Gastroesophageal sphincter (tissue), 4 donors: ENCODE measurements at regions not wholly inside any gene's neighbourhood (a gene's known extent, or its start where the extent isn't known, plus 50 kb on each side); places are given as distances from the start of the nearest gene placed in this dataset.

Experiments
- ATAC-seq: fragments of 150-250 bp; one replicate; pipeline ENCODE4 v1.9.1; 2016; ENCODE audit warnings: mild to moderate bottlenecking, moderate library complexity
- H3K27ac ChIP-seq, 4 donors: fragments of 200-600 bp; sonication (generic) in 3 of 4; 1 replicate in 3 of 4; 2 replicates in 1 of 4; pipeline ENCODE4 v1.5.1; 2016 to 2019
- H3K27me3 ChIP-seq: fragments of 200-600 bp; sonication (generic); one replicate; pipeline ENCODE4 v1.5.1; 2019
- H3K36me3 ChIP-seq, 2 donors: fragments of 200-600 bp; sonication (generic); one replicate each; pipeline ENCODE4 v1.5.1; 2019; ENCODE audit warnings: control low read depth in 1 of 2
- H3K4me1 ChIP-seq, 3 donors: fragments of 200-600 bp; sonication (generic); 1 replicate in 2 of 3; 2 replicates in 1 of 3; pipeline ENCODE4 v1.5.1; 2016 to 2019; ENCODE audit warnings: control low read depth in 2 of 3
- H3K4me3 ChIP-seq, 2 donors: fragments of 200-600 bp; sonication (generic); one replicate each; pipeline ENCODE4 v1.5.1; 2019; ENCODE audit warnings: mild to moderate bottlenecking in 1 of 2, moderate library complexity in 1 of 2
- H3K9me3 ChIP-seq, 3 donors: fragments of 200-600 bp; sonication (generic); one replicate each; pipeline ENCODE4 v1.5.1; 2017 to 2019; ENCODE audit warnings: control low read depth in 2 of 3
- CTCF ChIP-seq, 4 experiments: fragments of 200-600 bp in 2 of 4; fragments of 450-650 bp in 2 of 4; sonication (generic) in 1 of 4; IDR thresholded peaks; one replicate each; pipeline ENCODE4 v1.5.1; 2017 to 2019; ENCODE audit warnings: antibody characterized with exemption in 4 of 4, mild to moderate bottlenecking in 2 of 4, moderate library complexity in 2 of 4
- EP300 ChIP-seq: sonication (generic); formaldehyde crosslinking; IDR thresholded peaks from one replicate; pipeline ENCODE4 v1.6.1; 2017; ENCODE audit warnings: antibody characterized with exemption, mild to moderate bottlenecking
- POLR2A ChIP-seq, 2 donors: fragments of 450-650 bp; IDR thresholded peaks; one replicate each; pipeline ENCODE4 v1.6.1; 2017; ENCODE audit warnings: antibody characterized with exemption in 2 of 2, mild to moderate bottlenecking in 2 of 2, moderate library complexity in 1 of 2
- POLR2AphosphoS5 ChIP-seq: sonication (generic); formaldehyde crosslinking; IDR thresholded peaks from one replicate; pipeline ENCODE4 v1.6.1; 2017; ENCODE audit warnings: antibody characterized with exemption
- WGBS, 2 donors: methylation state at CpG; one replicate each; pipeline ENCODE4 v1.1.5; 2018; ENCODE audit warnings: low coverage in 1 of 2; 5-methylcytosine and 5-hydroxymethylcytosine counted together

DNA sequence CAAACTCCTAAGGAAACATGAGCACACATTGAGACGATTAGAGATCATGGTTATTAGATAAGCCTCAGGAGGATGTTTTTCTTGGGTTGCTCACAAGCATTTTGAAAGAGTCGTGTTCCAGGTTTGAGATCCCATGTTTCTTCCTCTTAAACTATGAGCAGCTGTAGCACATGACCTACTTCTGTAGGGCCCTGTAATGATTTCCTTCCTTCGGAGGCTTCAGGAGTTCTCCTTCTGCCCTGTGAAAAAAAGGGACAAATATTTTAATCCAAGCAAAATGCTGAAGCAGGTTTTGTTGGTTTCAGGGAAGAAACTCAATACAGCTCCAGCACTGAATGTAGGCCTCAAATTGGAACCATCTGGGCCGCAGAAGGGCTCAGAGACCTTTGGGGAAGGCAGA is 82.6 kb downstream of the POU3F3 start:
- Histone ChIP-seq H3K9me3 (no peaks in the 10 kb centered on the region), H3K36me3 (no peaks in the 10 kb centered on the region), H3K27me3 (peaks cover 4% of the 10 kb centered on the region), H3K4me1 (no peaks in the 10 kb centered on the region), H3K27ac (no peak overlapping the region), H3K4me3 (no peak overlapping the region)
- WGBS, 2 donors, result 26 to 49% methylated on average over 2 to 3 of the region's 4 CpGs
- TF ChIP-seq EP300 (no peak), CTCF (IDR thresholded peaks at IDR 0.05) (no peak), POLR2AphosphoS5 (no peak), POLR2A (IDR thresholded peaks at IDR 0.05) (no peak)
- ATAC-seq, result no peak

GRCh38 chr2:104938231-104938941 is 84.5 kb downstream of the POU3F3 start:
- no peak for ATAC-seq
- H3K4me3 ChIP-seq, result no peak overlapping the region

GRCh38 chr2:104939570-104940217 is 85.8 kb downstream of the POU3F3 start:
- H3K9me3 ChIP-seq, result no peaks in the 10 kb centered on the region
- WGBS, 2 donors, result 30 to 47% methylated on average over 2 to 7 of the region's 11 CpGs
- no peak overlapping the region for H3K27ac ChIP-seq
- TF ChIP-seq POLR2AphosphoS5 (no peak), EP300 (no peak), POLR2A (IDR thresholded peaks at IDR 0.05) (no peak), CTCF (IDR thresholded peaks at IDR 0.05) (no peak)
- no peak for ATAC-seq
- no peaks in the 10 kb centered on the region for H3K4me1 ChIP-seq
- H3K4me3 ChIP-seq, result no peak overlapping the region
- H3K36me3 ChIP-seq, result no peaks in the 10 kb centered on the region
- peaks cover 4% of the 10 kb centered on the region for H3K27me3 ChIP-seq

More at GRCh38 chr2:104938231-104938941, 84.5 kb downstream of the POU3F3 start:
- H3K4me1 ChIP-seq, result no peaks in the 10 kb centered on the region
- H3K36me3 ChIP-seq, result no peaks in the 10 kb centered on the region
- H3K9me3 ChIP-seq, result no peaks in the 10 kb centered on the region
- WGBS, 2 donors, result 75 to 88% methylated on average over 5 to 10 of the region's 10 CpGs
- no peak for TF ChIP-seq CTCF (IDR thresholded peaks at IDR 0.05)
- TF ChIP-seq POLR2A (IDR thresholded peaks at IDR 0.05), result no peak
- TF ChIP-seq EP300, result no peak
- TF ChIP-seq POLR2AphosphoS5, result no peak
- H3K27ac ChIP-seq, result no peak overlapping the region
- peaks cover 4% of the 10 kb centered on the region for H3K27me3 ChIP-seq

DNA sequence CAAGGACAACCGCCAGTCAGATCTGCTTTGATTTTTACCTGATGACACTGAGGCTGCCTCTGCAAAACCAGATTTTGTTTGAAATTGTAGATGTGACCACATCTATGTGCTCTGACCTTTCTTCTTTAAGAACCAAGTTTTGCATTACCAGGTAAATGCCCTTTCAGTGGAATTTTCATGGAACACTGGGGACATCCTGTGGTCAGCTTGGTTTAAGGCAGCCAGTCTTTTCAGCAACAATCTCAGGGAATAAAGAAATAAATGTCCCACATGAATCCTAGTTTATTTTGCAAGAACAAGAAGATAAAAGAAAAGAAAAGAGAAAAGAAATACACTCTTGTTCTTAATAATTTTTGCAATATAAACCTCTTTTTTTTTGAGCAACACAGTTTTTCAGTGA is 90.6 kb downstream of the POU3F3 start:
- peaks cover 22% of the 10 kb centered on the region for H3K27me3 ChIP-seq
- no peaks in the 10 kb centered on the region for H3K9me3 ChIP-seq
- H3K36me3 ChIP-seq, result no peaks in the 10 kb centered on the region
- ATAC-seq, result no peak
- no peaks in the 10 kb centered on the region for H3K4me1 ChIP-seq
- H3K4me3 ChIP-seq, result no peak overlapping the region
- H3K27ac ChIP-seq, result no peak overlapping the region
- WGBS, 2 donors, result 73 to 100% methylated on average over 1 of the region's 1 CpG
- TF ChIP-seq EP300 (no peak), CTCF (IDR thresholded peaks at IDR 0.05) (peak in 2 of 4 experiments; percentile 22 to 31)

DNA sequence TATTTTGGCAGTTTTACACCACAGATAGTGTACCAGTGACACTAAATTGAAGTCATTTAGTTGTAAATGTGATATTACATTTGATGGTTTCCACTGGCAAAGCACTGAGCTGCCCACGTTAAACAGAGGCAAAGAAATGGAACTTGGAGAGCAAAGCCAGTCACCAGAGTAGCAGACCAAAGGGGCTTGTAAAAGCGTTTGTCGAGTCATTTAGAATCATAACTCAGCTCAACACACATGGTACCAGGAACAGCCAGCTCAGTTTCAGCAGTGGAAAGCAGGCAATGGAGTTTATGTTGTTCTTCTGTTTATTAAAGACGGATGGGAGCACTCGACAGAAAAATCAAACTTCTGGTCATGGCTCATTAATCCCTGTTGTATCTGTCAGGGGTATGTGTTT is 91.2 kb downstream of the POU3F3 start:
- H3K36me3 ChIP-seq, result no peaks in the 10 kb centered on the region
- no peak for TF ChIP-seq EP300
- no peak for TF ChIP-seq POLR2AphosphoS5
- TF ChIP-seq POLR2A (IDR thresholded peaks at IDR 0.05), result no peak
- no peak for TF ChIP-seq CTCF (IDR thresholded peaks at IDR 0.05)
- no peaks in the 10 kb centered on the region for H3K4me1 ChIP-seq
- no peak overlapping the region for H3K27ac ChIP-seq
- 36 to 37% methylated on average over 5 of the region's 5 CpGs for WGBS, 2 donors
- H3K9me3 ChIP-seq, result no peaks in the 10 kb centered on the region
- peaks cover 18% of the 10 kb centered on the region for H3K27me3 ChIP-seq
- H3K4me3 ChIP-seq, result no peak overlapping the region
- no peak for ATAC-seq
